ENCODE measurements at regions not wholly inside any gene's neighbourhood (a gene's known extent, or its start where the extent isn't known, plus 50 kb on each side); places are given as distances from the start of the nearest gene placed in this dataset.

DNA sequence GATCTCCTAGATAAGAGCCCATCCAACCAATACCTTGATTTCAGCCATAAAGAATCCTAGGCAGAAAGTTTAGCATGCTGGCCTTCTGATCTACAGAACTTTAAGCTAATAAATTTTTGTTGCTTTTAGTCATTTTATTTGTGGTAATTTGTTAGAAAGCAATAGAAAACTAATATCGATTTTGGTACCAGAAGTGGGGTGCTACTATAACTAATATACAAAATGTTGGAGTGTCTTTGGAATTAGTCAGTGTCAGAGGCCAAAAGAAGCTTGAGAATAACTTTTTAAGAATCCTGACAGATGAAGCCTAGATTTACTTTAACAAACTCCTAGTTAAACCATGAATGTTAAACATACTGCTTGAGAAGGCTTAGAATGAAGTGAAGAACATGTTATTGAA lies 83.6 kb upstream of the HSF2 start:
- no peaks in the 10 kb centered on the region for H3K9me1 ChIP-seq (ENCODE audit: control insufficient read depth, insufficient read depth, low read length)
- no peaks in the 10 kb centered on the region for H3K79me2 ChIP-seq (ENCODE audit: control insufficient read depth, insufficient read depth, low read length)
- no peak overlapping the region for H3K9ac ChIP-seq (ENCODE audit: insufficient read depth in 1 of 2, low read depth in 2 of 2, low read length in 2 of 2)
- no peak overlapping the region for H3K4me2 ChIP-seq (ENCODE audit: insufficient read depth, low read length)
- BruUV-seq (replicated peaks): no TSS peak
- H4K20me1 ChIP-seq (replicated peaks; ENCODE audit: control insufficient read depth, insufficient read depth, low read length): no peaks in the 10 kb centered on the region
- DNase-seq (ENCODE audit: extremely low read depth in 1 of 4, low spot score in 3 of 4): no peak
- ChIA-PET POLR2A (no interaction called here), CTCF (ENCODE audit: low intra/inter-chr PET ratio) (no interaction called here)
- H3K4me3 ChIP-seq: no peak overlapping the region
- intact Hi-C loops (cut with micrococcal nuclease) (no loop called here), in situ Hi-C loops (cut with MboI) (no loop called here)
- H2AFZ ChIP-seq (ENCODE audit: low read depth, low read length): no peak overlapping the region
- FAIRE-seq: no peak
- WGBS (ENCODE audit: insufficient coverage, low coverage, missing lambda C conversion rate): 0% methylated on average over 1 of the region's 1 CpG
- H3K27me3 ChIP-seq (ENCODE audit: control insufficient read depth in 2 of 2, insufficient read depth in 2 of 2, low read length in 2 of 2): no peaks in the 10 kb centered on the region
- H3K9me3 ChIP-seq (replicated peaks; ENCODE audit: control insufficient read depth, insufficient read depth, low read depth, low read length): no peaks in the 10 kb centered on the region
- TF ChIP-seq, protein P1, sequence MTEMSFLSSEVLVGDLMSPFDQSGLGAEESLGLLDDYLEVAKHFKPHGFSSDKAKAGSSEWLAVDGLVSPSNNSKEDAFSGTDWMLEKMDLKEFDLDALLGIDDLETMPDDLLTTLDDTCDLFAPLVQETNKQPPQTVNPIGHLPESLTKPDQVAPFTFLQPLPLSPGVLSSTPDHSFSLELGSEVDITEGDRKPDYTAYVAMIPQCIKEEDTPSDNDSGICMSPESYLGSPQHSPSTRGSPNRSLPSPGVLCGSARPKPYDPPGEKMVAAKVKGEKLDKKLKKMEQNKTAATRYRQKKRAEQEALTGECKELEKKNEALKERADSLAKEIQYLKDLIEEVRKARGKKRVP (CRISPR knock-in tag; IDR thresholded peaks at IDR 0.05): no peak
- peak; percentile 67; the same call in 1 of the 2 replicates for TF ChIP-seq ZNF707 (CRISPR knock-in tag; conservative IDR thresholded peaks at IDR 0.05)
- ATAC-seq: no peak
- no peak overlapping the region for H3K27ac ChIP-seq (ENCODE audit: extremely low read depth, low read depth, low read length)
- H3K36me3 ChIP-seq (ENCODE audit: control insufficient read depth, insufficient read depth, low read length): no peaks in the 10 kb centered on the region
- no peaks in the 10 kb centered on the region for H3K4me1 ChIP-seq (replicated peaks in 1 of 2; ENCODE audit: control insufficient read depth in 2 of 2, insufficient read depth in 2 of 2, low read length in 2 of 2)

DNA sequence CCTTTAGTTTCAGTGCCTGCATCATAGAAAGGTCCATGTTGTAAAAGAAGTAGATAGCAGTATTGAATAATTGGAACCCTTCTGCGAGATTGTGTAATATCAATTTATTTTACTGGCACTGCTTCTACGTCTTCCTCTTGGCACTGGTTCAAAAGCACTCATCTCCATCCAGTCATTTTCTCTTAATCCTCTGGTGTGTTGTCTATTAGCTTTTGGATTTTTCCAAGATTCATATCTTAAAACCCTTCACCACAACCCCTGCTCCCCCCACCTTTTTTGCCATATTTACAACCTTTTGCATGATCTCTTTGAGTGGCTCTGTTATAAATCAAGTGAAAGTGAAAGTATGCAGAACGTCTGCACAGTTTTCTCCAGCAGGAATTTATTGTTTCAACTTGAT lies 76.6 kb upstream of the HSF2 start:
- Histone ChIP-seq H4K20me1 (replicated peaks; ENCODE audit: control insufficient read depth, insufficient read depth, low read length) (no peaks in the 10 kb centered on the region), H3K9me3 (replicated peaks; ENCODE audit: control insufficient read depth, insufficient read depth, low read depth, low read length) (no peaks in the 10 kb centered on the region), H3K27ac (ENCODE audit: extremely low read depth, low read depth, low read length) (no peak overlapping the region), H3K4me2 (ENCODE audit: insufficient read depth, low read length) (no peak overlapping the region), H3K4me1 (replicated peaks in 1 of 2; ENCODE audit: control insufficient read depth in 2 of 2, insufficient read depth in 2 of 2, low read length in 2 of 2) (no peaks in the 10 kb centered on the region), H3K9ac (ENCODE audit: insufficient read depth in 1 of 2, low read depth in 2 of 2, low read length in 2 of 2) (no peak overlapping the region), H3K79me2 (ENCODE audit: control insufficient read depth, insufficient read depth, low read length) (no peaks in the 10 kb centered on the region), H3K27me3 (ENCODE audit: control insufficient read depth in 2 of 2, insufficient read depth in 2 of 2, low read length in 2 of 2) (no peaks in the 10 kb centered on the region), H3K4me3 (no peak overlapping the region), H3K36me3 (ENCODE audit: control insufficient read depth, insufficient read depth, low read length) (no peaks in the 10 kb centered on the region), H3K9me1 (ENCODE audit: control insufficient read depth, insufficient read depth, low read length) (no peaks in the 10 kb centered on the region), H2AFZ (ENCODE audit: low read depth, low read length) (no peak overlapping the region)
- BruUV-seq (replicated peaks): no TSS peak
- no peak for ATAC-seq
- 2% methylated on average over 3 of the region's 3 CpGs for WGBS (ENCODE audit: insufficient coverage, low coverage, missing lambda C conversion rate)
- in situ Hi-C loops (cut with MboI): no loop called here
- ChIA-PET CTCF (ENCODE audit: low intra/inter-chr PET ratio) (no interaction called here), POLR2A (no interaction called here)
- TF ChIP-seq RNF2 (IDR thresholded peaks at IDR 0.05) (no peak), BMI1 (IDR thresholded peaks at IDR 0.05; ENCODE audit: low read length) (no peak), CEBPB (tag; IDR thresholded peaks at IDR 0.05) (0 out of 2 replicates have a peak, but pooled peaks have one; percentile 35)
- FAIRE-seq: no peak
- intact Hi-C loops (cut with micrococcal nuclease): no loop called here
- DNase-seq (ENCODE audit: extremely low read depth in 1 of 4, low spot score in 3 of 4): no peak

All from K562 (cell line).